GM18526 (cell line): ENCODE measurements at regions not wholly inside any gene's neighbourhood (a gene's known extent, or its start where the extent isn't known, plus 50 kb on each side); places are given as distances from the start of the nearest gene placed in this dataset.

ENCODE experiments used
- POLR2A ChIP-seq: IDR thresholded peaks from 3 replicates; pipeline ENCODE4 v1.6.1; 2011; ENCODE audit not compliant: insufficient read length; ENCODE audit errors: extremely low read depth

DNA sequence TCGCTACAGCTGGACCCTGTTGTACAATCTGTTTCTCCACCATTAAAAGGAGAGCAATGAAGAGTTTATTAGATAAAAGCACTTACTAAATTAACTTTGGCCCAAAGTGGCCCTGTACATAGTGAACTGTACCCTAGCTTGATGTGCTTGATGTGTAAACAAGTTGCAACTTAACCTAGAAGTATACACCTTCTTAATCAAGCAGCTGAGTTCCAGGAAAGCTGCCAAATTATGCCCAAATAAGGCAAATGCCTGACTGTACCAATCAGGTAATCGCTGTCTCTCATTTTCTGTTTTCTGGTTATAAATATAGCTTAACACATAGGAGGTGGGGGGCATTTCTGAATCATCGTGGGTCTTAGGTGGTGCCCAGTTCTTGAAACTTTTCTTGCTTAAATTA is 704.8 kb upstream of the CBLB start:
- TF ChIP-seq POLR2A = no peak

DNA sequence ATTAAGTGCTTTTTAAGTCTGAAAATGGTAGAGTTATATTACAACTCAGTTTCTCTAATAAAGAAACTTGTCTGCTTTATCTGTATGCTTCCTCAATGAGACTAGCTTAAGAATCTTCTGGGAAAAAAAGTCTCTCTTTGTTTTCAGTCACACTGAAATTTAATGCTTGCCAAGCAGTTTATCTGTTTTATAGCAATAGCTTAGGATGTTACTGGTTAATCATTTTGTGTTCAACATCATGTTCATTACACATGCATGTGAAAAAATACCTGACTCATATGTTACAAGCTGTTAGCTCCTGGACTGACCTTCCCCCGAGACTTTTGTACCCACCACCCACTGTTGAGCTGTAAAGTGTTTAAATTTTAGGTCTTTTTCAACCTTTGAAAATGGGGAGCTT is 706.2 kb upstream of the CBLB start:
- no peak for TF ChIP-seq POLR2A

DNA sequence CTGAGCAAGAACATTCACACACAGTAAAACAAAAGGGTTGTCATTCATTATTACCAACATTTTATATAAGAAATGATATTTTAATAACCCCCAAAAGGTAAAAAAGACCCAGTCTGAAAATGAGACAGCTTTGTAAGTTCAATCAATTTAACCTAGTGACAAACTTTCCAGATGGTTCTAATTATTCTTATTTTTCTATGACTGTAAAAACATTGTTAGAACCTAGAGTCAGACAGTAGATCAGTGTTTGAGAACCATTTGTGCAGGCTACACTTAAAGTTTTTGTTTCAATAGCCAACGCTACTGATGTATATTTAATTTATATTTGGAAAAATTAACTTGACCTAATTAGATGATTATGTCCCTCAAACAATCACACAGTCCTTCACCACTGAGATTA is 708.4 kb upstream of the CBLB start:
- TF ChIP-seq POLR2A = no peak

DNA sequence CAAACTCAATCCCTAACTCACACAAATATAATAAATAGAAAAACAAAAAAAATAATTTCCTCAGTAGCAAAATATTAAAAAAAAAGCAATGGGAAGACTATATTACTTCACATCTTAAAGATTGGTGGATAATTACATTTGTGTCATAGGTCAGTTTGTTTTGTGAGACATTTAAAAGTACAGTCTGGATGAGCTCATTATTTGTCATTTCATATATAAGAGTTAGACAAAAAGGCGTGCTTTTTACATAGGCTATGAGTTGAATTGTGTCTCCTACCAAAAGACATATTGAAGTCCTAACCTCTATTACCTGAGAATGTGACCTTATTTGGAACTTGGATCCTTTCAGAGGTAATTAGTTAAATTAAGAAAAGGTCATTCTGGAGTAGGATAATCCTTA is 710.1 kb upstream of the CBLB start:
- no peak for TF ChIP-seq POLR2A

DNA sequence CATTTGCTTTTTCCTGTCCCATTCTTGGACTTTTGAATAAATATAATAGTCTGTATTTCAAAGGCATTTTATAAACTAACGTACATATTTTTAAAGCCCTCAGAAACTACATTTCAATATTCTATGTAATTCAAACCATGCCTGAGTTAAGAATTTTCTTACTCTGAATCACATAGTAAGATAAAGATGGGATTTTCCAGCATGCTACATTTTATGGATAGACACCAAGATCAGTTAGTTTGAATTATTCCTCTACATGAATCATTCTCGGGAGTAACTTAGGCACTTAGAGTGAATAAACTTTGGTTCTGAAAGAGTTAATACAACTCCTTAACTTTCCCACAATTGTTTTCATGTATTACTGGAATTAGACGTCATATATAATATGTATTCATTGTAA is 713.3 kb upstream of the CBLB start:
- TF ChIP-seq POLR2A = no peak

DNA sequence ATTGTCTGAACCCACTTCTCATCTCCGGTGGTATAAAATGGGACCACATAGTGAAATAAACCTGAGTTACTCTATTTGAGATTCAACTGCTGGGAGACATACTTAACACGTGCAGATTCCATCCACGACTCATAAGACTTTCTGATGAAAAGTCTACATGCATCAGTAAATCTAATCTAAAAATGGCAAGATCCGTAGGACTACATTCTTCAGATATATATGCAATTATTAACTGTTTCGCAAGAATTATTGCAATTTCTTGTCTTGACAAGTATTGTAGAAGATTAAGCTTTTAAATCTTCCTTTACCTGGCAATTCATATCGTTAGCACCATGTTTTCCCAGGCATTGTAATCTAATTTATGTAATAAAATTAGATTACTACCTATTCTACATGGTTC is 718.7 kb upstream of the CBLB start:
- no peak for TF ChIP-seq POLR2A

DNA sequence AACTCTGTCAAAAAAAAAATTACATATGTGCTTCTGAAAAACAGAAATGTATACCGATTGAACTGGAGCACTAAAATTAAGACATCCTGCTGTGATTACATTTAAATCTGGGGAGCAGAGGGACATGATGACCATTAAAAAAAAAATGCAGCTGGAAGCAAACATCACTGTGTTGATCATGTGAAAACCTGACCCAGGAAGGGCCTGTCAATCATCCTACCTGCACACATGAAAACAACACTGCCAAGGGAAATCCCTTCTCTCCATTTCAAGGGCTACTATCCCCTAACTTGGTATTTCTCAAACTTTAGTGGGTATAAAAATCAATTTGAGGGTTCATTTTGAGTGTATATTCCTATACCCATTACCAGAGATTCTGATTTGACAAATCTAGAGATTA is 719.9 kb upstream of the CBLB start:
- no peak for TF ChIP-seq POLR2A

DNA sequence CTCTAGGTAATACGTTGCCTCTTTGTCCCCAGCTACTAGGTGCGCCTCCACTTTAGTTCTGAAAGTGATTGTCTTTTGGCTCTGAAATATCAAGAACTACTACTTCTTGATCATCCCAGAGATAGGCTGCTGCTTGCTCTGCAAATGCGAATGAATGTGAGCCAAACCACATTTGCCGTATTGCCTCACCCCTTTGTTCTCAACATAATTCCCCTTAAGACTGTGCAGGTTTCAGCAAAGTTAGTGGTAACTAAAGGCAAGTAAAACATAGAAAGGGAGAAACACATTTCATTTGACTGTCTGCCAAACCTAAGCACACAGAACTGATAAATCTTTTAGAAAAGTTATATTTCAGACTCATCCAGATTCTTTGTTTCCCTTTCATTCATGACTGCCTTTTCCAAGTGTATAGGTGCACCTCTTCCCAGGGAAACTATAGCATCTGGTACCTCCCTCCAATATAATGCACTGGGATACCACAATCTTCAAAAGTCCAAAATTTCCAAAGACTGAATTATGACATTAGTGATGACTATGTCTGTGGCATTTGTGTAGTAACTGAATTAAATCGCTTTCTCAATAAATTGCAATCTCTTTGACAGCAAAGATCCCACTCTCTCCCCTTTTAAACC is 720.6 kb upstream of the CBLB start:
- no peak for TF ChIP-seq POLR2A

DNA sequence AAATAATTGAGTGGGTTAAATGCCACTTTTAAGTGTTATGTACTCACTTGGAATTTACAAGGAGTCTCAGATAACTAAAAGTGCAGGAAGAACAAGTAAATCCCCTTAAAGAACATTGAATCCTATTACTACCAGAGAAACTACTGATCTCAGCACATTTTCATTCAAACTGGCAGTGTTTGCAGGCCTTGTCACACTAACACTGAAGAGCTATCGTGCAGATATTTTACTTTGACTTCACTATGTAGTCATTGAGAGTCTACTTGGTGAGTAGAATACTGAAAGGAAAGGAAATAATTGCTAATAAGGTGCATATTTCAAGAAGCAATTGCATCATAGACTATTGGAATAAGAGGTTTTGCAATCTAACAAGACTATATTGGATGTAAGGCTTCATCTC is 721.4 kb upstream of the CBLB start:
- no peak for TF ChIP-seq POLR2A

DNA sequence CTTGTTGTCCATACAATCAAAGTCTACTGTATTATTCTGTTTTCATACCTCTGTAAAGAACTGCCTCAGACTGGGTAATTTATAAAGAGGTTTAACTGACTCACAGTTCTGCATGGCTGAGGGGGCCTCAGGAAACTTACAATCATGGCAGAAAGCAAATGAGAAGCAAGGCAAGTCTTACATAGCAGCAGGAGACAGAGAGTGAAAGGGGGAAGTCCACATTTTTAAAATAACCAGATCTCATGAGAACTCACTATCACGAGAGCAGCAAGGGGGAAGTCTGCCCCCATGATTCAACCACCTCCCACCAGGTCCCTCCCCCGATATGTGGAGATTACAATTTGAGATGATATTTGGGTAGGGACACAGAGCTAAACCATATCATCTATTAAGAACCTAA is 724.6 kb upstream of the CBLB start:
- no peak for TF ChIP-seq POLR2A

DNA sequence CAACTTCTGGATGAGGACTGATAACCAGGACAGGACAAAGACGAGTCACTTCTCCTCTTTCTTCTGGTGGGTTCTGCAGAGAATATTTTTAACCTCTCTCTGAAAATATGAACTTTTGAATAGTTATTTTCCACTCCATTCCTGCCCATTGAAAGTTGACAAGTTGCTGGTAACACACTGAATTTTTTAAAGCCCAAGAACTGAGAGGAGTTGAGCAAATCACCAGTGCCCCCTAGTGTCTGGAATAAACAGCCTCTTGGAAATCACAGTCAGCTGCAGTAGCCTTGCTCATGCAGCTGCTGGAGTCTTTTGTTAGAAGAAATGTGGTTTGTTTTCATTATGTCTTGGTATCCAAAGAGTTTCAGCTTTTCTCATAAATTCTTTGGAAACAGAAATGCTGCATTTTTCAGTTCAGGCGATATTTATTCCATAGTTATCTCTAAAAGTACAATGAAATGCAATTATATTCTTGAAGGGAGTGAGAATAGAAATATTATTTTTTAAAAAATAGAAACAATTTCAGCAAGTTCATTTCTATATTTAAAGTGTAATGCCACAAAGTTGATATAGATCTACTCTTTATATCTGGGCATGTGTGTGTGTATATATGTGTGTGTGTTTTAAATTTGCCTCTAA is 741.0 kb upstream of the CBLB start:
- TF ChIP-seq POLR2A = no peak

DNA sequence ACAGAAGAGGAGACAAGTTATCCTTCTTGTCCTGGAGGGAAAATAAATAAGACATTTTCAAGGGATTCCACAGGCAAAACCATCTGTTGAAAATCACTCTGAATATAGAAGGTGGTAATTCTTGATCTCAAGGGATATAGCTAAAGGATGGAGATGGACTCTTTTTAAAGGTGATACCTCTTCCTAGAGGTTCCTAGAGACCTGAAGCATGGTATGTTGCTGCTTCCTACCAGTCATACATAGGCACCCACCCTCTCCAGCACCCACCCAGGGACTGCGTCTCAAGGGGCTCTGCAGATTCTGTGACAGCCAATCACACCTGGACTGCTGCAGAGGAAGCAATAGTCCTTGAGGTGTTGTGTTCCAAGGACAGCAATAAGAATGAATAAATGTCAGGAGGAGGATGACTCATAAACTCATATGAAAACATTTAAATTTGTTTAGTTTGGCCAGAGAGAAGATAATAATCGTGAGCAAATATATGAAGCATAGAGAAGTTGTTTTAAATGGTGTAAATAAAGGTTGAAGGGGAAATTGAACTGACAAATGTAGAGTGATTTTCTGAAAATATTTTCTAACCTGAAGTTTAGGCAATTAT is 741.6 kb upstream of the CBLB start:
- no peak for TF ChIP-seq POLR2A

DNA sequence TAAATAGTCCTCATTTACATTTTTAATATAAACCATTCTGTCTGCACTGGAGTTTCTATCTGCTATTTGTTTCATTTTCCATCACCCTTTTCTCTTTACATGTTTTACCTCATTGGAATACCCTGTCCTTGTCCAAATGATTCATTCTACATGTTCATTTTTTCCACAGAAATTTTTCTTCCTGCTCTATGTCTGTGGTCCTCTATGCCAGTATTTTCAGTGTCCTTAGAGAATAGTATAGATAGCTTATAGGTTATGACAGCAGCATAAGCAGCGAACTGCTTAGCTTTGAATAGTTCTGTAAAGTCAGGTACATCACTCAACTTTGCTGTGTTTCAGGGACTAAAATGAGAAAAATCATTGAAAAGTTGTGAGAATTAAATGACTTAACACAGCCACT is 742.3 kb upstream of the CBLB start:
- no peak for TF ChIP-seq POLR2A

DNA sequence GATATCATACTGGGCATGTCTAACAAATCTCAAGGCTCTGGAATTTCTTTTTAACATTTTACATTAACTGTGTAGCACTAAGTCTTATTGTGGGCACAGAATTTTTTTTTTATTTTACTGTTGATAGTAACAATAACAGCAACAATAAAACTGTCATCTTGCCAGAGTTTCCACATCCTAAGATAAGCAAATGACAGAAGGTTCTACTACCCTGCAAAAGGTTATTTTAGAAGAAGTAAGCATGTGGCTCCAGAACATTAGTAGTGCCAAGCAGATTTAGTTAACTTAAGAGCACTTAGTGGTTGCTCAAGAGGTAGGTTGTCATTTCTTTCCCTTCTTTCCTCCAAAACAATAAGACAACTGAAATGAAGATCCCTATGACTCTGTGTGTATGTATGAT is 743.0 kb upstream of the CBLB start:
- TF ChIP-seq POLR2A = no peak

DNA sequence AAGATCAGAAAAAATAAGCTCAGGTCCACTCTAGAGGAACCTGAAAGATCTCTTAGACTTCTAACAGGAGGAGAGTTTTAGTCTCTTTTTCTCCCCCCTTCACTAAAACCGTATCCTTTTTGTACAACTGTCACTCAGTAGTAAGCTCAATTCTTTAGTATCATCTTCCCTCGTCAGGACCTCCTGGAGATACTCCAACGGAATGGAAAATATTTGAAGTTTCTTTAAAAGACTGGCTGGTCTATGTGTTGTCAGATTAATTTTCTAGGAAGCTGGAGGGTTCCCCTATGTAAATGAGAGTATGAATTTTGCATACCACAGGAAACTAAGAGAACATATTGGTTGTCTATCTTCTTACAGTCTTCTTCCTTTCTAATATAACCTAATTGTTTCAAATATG is 747.7 kb upstream of the CBLB start:
- TF ChIP-seq POLR2A = no peak

DNA sequence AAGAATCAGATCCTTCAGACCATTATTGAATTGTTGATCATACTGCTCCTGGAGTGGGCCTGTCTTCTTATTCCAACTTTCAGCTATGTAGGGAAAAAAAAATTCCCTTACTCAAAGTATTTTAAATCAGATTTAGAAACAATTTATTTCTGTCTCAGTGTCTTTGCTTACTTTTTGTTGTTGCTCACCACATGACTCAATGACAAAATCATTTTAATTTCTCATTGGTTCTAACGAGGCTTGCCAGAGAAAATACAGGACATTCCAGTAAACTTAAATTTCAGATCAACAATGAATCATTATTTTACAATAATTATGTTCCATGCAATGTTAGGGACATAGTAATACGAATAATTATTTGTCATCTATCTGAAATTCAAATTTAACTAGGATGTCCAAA is 748.5 kb upstream of the CBLB start:
- no peak for TF ChIP-seq POLR2A

DNA sequence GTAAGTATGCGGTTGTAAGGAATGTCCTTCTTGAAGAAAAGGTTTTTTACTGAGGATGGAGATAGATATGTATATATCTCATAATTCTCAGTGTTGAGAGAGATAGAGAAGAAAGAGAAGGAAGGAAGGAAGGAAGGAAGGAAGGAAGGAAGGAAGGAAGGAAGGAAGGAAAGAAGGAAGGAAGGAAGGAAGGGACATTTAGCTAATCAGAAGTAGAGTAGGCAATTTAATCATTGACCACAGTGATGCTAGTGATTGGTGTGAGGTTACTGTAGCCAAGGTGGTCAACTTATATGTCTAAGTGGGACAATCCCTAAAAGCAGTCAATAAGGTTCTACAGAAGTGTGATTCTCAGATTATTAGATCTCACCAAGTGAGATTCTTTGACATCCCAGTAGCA is 751.8 kb upstream of the CBLB start:
- no peak for TF ChIP-seq POLR2A
